ENCODE measurements at regions not wholly inside any gene's neighbourhood (a gene's known extent, or its start where the extent isn't known, plus 50 kb on each side); places are given as distances from the start of the nearest gene placed in this dataset.
A peak's percentile ranks its signal among the peaks of the same experiment; 100 is the strongest.

DNA sequence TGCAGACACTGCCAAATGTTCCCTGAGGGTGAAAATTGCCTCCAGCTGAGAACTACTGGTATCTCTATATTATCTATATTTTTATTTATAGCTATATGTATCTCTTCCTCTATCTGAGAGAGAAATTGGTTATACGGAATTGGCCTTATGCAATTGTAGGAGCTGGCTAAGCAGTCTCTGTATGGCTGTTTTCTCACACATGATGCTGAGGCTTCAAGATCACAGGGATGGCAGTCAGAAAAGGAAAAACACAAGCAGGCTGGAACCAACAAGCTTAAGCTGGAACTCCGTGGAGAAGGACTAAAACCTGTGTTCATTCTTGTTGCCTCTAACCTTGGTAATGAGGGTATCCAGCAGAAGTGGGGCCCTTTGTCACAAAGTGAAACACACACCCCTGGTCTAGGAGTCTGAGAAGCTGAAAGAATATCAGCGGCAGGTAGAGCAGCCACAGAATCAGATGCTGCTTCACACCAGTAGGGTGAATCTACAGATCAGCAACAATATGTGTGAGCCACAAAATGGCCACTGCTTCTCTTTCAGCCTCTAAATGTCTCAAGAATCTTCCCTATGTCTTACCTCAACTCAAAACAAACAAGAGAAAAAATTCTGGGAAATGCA, 166.5 kb upstream of the PPP1R2C start:
- TF ChIP-seq, protein P1, sequence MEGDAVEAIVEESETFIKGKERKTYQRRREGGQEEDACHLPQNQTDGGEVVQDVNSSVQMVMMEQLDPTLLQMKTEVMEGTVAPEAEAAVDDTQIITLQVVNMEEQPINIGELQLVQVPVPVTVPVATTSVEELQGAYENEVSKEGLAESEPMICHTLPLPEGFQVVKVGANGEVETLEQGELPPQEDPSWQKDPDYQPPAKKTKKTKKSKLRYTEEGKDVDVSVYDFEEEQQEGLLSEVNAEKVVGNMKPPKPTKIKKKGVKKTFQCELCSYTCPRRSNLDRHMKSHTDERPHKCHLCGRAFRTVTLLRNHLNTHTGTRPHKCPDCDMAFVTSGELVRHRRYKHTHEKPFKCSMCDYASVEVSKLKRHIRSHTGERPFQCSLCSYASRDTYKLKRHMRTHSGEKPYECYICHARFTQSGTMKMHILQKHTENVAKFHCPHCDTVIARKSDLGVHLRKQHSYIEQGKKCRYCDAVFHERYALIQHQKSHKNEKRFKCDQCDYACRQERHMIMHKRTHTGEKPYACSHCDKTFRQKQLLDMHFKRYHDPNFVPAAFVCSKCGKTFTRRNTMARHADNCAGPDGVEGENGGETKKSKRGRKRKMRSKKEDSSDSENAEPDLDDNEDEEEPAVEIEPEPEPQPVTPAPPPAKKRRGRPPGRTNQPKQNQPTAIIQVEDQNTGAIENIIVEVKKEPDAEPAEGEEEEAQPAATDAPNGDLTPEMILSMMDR (IDR thresholded peaks at IDR 0.05; ENCODE audit: insufficient read depth, low read depth, low read length, missing control alignments) = no peak
- DNase-seq (ENCODE audit: low read depth) = no peak

DNA sequence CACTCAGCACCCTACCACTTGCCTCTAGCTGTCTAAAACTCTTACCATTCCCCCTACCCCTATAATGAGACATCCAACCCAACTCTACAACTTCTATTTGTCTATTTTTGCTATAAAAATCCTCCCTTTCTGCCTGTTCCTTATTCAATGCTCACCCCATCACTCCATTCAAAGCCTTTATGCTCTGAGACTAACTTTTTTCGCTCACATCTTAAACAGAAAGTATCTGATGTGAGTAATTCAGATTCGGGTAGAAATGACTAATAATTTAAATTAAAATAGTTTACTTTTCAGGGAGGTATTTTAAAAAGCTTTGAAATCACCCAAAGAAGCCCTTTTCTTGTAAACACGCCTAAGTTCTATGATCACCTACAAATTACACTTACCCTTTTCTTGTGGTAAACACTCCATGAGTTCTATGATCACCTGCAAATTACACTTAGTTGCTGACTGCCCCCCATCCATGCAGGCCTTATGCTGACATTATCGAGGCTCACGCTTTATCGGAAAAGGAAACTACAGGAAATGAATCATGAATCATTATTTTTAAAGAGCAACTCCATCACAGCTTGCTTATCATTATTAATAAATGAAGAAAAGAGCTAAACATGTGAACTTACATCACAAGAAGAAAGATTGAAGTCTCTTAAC, 168.7 kb upstream of the PPP1R2C start:
- DNase-seq (ENCODE audit: low read depth) = no peak
- TF ChIP-seq, protein P1 (IDR thresholded peaks at IDR 0.05; ENCODE audit: insufficient read depth, low read depth, low read length, missing control alignments) = no peak
- H3K4me3 ChIP-seq (ENCODE audit: low read length) = no peak overlapping the region

More for the DNA sequence above, 166.5 kb upstream of the PPP1R2C start:
- no peak overlapping the region for H3K4me3 ChIP-seq (ENCODE audit: low read length)

DNA sequence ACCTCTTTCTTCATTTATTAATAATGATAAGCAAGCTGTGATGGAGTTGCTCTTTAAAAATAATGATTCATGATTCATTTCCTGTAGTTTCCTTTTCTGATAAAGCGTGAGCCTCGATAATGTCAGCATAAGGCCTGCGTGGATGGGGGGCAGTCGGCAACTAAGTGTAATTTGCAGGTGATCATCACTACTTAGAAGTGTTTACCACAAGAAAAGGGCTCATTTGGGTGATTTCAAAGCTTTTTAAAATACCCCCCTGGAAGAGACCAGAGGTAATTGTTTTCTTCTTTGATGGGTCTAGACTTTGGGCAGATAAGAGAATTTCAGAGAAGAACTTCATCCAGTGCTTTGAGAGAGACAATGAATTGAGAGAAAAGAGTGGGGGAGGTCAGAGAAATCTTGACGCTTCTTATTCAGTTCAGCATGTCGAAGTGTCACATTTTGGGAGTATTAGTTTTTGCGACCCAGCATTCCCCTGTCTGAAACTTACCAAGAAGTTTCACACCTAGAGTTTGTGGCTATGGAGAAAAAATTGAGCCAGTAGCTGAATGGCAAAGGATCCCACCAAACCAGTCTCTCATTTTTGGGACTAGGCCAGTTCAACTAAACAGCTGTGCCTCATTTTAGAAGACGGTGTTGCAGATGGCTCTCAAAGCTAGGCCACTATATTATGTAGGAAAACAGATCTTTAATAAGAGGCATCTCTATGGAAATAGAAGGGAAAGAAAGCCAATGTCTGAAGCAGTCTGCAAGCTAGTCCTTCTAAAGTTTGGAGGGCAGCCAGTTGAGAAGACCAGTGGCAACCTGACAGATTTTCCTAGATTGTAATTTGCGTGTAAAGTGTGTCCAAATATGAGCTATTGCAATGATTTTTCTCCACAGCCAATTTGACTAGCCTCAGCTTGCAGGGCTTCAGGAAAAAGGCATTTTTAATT, 171.0 kb upstream of the PPP1R2C start:
- no peak overlapping the region for H3K4me3 ChIP-seq (ENCODE audit: low read length)
- TF ChIP-seq, protein P1 (IDR thresholded peaks at IDR 0.05; ENCODE audit: insufficient read depth, low read depth, low read length, missing control alignments) = no peak
- DNase-seq (ENCODE audit: low read depth) = no peak

DNA sequence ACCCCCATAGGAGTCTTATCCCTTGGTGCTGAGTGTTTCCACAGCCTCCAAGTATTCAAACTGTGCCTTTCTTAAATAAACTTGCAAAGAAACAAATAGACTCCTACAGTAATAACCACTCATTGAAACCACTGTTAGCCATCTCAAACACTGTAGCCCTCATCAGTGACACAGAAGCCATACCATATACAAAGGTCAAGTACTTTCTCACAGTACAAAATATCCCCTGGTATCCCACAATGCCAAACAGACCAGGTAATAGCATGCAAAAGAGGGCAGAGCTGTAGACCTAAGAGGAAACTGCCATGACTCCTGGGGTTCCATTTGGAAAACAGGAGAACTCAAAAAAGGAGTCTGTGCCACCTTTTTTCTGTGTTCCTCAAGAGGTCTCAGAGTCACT, 173.8 kb upstream of the PPP1R2C start:
- TF ChIP-seq, protein P1 (IDR thresholded peaks at IDR 0.05; ENCODE audit: insufficient read depth, low read depth, low read length, missing control alignments) = no peak
- no peak for DNase-seq (ENCODE audit: low read depth)
- no peak overlapping the region for H3K4me3 ChIP-seq (ENCODE audit: low read length)

DNA sequence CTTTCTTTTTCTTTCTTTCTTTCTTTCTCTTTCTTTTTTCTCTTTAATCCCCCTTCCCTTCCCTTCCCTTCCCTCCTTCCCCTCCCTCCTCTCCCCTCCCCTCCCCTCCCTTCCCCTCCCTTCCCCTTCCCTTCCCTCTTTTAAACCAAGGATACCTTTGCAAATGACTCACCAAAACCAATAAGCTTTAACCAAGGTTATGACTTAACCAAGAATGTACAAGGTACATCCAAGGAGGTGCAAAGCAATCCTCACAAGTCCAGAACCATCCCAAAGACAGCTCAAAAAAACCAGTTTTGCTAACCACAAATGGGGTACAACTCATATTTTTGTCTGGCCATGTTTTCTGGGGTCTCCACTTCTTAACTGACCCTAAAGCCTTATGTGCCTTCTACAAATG, 174.7 kb upstream of the PPP1R2C start:
- DNase-seq (ENCODE audit: low read depth) = peak; percentile 27
- TF ChIP-seq, protein P1 (IDR thresholded peaks at IDR 0.05; ENCODE audit: insufficient read depth, low read depth, low read length, missing control alignments) = no peak
- no peak overlapping the region for H3K4me3 ChIP-seq (ENCODE audit: low read length)

DNA sequence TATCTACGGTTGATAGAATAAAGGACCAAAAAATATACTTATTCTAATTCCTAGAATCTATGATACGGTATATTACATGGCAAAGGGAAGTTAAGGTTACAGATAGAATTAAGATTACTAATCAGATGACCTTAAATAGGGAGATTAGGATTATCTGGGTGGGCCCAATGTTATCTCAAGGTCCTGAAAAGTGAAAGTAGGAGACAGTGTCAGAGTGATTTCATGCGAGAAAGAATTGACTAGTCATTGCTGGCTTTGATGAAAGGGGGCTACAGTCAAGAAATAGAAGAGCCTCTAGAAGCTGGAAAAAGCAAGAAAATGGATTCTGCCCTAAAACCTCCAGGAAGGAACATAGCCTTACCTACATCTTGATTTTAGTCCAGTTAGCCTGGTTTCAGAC, 176.9 kb upstream of the PPP1R2C start:
- DNase-seq (ENCODE audit: low read depth) = no peak
- H3K4me3 ChIP-seq (ENCODE audit: low read length) = no peak overlapping the region
- TF ChIP-seq, protein P1 (IDR thresholded peaks at IDR 0.05; ENCODE audit: insufficient read depth, low read depth, low read length, missing control alignments) = no peak

Data from epithelial cell of esophagus (primary cell).